ENCODE measurements at regions not wholly inside any gene's neighbourhood (a gene's known extent, or its start where the extent isn't known, plus 50 kb on each side); places are given as distances from the start of the nearest gene placed in this dataset.

DNA sequence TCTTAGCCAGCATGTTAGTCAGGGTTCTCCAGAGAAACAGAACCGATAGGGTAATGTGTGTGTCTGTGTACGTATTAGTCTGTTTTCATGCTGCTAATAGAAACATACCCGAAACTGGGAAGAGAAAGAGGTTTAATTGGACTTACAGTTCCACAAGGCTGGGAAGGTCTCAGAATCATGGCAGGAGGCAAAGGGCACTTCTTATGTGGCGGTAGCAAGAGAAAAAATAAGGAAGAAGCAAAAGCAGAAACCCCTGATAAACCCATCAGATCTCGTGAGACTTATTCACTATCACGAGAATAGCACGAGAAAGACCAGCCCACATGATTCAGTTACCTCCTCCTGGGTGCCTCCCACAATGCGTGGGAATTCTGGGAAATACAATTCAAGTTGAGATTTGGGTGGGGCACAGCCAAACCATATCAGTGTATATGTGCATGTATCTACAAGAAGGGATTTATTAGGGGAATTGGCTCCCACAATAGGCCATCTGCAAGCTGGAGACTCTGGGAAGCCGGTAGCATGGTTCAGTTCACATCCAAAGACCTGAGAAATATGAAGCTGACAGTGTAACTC is 173.7 kb upstream of the NECTIN1 start:
- ChIA-PET CTCF (ENCODE audit: low intra/inter-chr PET ratio, low total read pairs) (no interaction called here), POLR2A (no interaction called here)
- Histone ChIP-seq H3K36me3 (replicated peaks in 1 of 2; ENCODE audit: control insufficient read depth in 1 of 2, insufficient read depth in 2 of 2, low read length in 2 of 2) (no peaks in the 10 kb centered on the region), H3K27me3 (ENCODE audit: control insufficient read depth in 1 of 2, insufficient read depth in 2 of 2, low read length in 2 of 2) (peaks cover 4 to 19% of the 10 kb centered on the region in 2 experiments; a peak in 3 of 5 replicates), H3K9me3 (ENCODE audit: low read length) (no peaks in the 10 kb centered on the region), H3K27ac (ENCODE audit: extremely low read length, insufficient read depth, low read length) (no peak overlapping the region), H3K4me1 (ENCODE audit: insufficient read depth, low read length) (peaks cover 11% of the 10 kb centered on the region), H3K4me3 (replicated peaks in 1 of 3; ENCODE audit: insufficient read depth in 1 of 3, low read depth in 2 of 3, low read length in 3 of 3) (no peak overlapping the region), H3K79me2 (ENCODE audit: insufficient read depth, low read length) (no peaks in the 10 kb centered on the region), H2AFZ (ENCODE audit: low read length) (no peak overlapping the region), H3K4me2 (ENCODE audit: low read depth, low read length) (no peak overlapping the region), H4K20me1 (ENCODE audit: insufficient read depth, low read length) (no peaks in the 10 kb centered on the region), H3K9ac (ENCODE audit: insufficient read depth, low read depth, low read length) (no peak overlapping the region)
- intact Hi-C loops (cut with micrococcal nuclease; ENCODE audit: unreplicated experiment) (no loop called here), in situ Hi-C loops (cut with HindIII; ENCODE audit: extremely low pct_ligation_motif_present, low pct_unique_long_range_greater_than_20kb) (no loop called here)
- WGBS (ENCODE audit: low lambda C conversion rate), result 9% methylated on average over 9 of the region's 9 CpGs
- ATAC-seq, result no peak
- TF ChIP-seq ZNF678 (CRISPR knock-in tag; IDR thresholded peaks at IDR 0.05), result no peak
- no peak for TF ChIP-seq HBP1 (CRISPR knock-in tag; IDR thresholded peaks at IDR 0.05; ENCODE audit: low read depth)
- TF ChIP-seq ZNF841 (CRISPR knock-in tag; IDR thresholded peaks at IDR 0.05; ENCODE audit: borderline replicate concordance), result no peak
- TF ChIP-seq, protein P1, sequence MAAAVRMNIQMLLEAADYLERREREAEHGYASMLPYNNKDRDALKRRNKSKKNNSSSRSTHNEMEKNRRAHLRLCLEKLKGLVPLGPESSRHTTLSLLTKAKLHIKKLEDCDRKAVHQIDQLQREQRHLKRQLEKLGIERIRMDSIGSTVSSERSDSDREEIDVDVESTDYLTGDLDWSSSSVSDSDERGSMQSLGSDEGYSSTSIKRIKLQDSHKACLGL (CRISPR knock-in tag; IDR thresholded peaks at IDR 0.05), result no peak
- TF ChIP-seq CHD2 (IDR thresholded peaks at IDR 0.05; ENCODE audit: low read depth, low read length), result peak; percentile 24; the same call in 1 of the 2 replicates
- no peak for TF ChIP-seq SP4 (CRISPR knock-in tag; IDR thresholded peaks at IDR 0.05)
- no TSS peak for BruUV-seq (replicated peaks)
- no peak for FAIRE-seq
- no peak for DNase-seq (ENCODE audit: low spot score)

Measured in HepG2 (cell line).